ENCODE measurements at regions not wholly inside any gene's neighbourhood (a gene's known extent, or its start where the extent isn't known, plus 50 kb on each side); places are given as distances from the start of the nearest gene placed in this dataset.

- Histone ChIP-seq H3K4me3 (replicated peaks in 1 of 3; ENCODE audit: insufficient read depth in 1 of 3, low read depth in 1 of 3, low read length in 3 of 3) (no peak overlapping the region), H2AFZ (ENCODE audit: low read depth, low read length) (no peak overlapping the region), H3K9me1 (replicated peaks; ENCODE audit: control insufficient read depth, extremely low read depth, insufficient read depth, low read length) (no peaks in the 10 kb centered on the region), H3K27ac (ENCODE audit: insufficient read depth, low read depth, low read length) (no peak overlapping the region), H4K20me1 (replicated peaks; ENCODE audit: control insufficient read depth, extremely low read depth, insufficient read depth, low read length) (no peaks in the 10 kb centered on the region), H3K9ac (replicated peaks; ENCODE audit: extremely low read depth, insufficient read depth, low read length) (no peak overlapping the region), H3K27me3 (ENCODE audit: control insufficient read depth in 2 of 2, insufficient read depth in 2 of 2, low read length in 2 of 2) (no peaks in the 10 kb centered on the region), H3K4me2 (ENCODE audit: insufficient read depth, low read length) (no peak overlapping the region), H3K9me3 (replicated peaks; ENCODE audit: control insufficient read depth, insufficient read depth, low read length) (no peaks in the 10 kb centered on the region), H3K36me3 (ENCODE audit: control insufficient read depth in 2 of 2, extremely low read depth in 1 of 2, insufficient read depth in 2 of 2, low read length in 2 of 2) (no peaks in the 10 kb centered on the region), H3K4me1 (ENCODE audit: control insufficient read depth, extremely low read depth, insufficient read depth, low read length) (no peaks in the 10 kb centered on the region), H3K79me2 (ENCODE audit: control insufficient read depth, insufficient read depth, low read length) (no peaks in the 10 kb centered on the region)
- CTCF ChIA-PET = no interaction called here
- no peak for FAIRE-seq
- no peak for TF ChIP-seq JUN (IDR thresholded peaks at IDR 0.05; ENCODE audit: borderline replicate concordance, insufficient read depth, insufficient read length, low read depth)
- no peak for TF ChIP-seq GATA2 (IDR thresholded peaks at IDR 0.05; ENCODE audit: insufficient read depth, insufficient read length, low read depth, low read length)
- TF ChIP-seq POLR2AphosphoS5 (IDR thresholded peaks at IDR 0.05; ENCODE audit: insufficient read depth, low read depth, low read length) = no peak
- dilution Hi-C loops (cut with MboI; ENCODE audit: extremely low pct_ligation_motif_present, low sequenced_read_pairs) (no loop called here), intact Hi-C loops (cut with micrococcal nuclease) (no loop called here)
- BruUV-seq (replicated peaks) = no TSS peak
- no peak for DNase-seq (ENCODE audit: low read depth, low spot score)
- POLR2A ChIA-PET = no interaction called here
These were observed 160.9 kb downstream of the EDEM1 start for GRCh38 chr3:5348229-5348902.

- TF ChIP-seq MAX (IDR thresholded peaks at IDR 0.05; ENCODE audit: insufficient read depth, insufficient read length) (no peak), MYC (IDR thresholded peaks at IDR 0.05; ENCODE audit: low read depth, low read length) (no peak), POLR2AphosphoS5 (IDR thresholded peaks at IDR 0.05; ENCODE audit: insufficient read depth, low read depth, low read length) (no peak), GATA2 (IDR thresholded peaks at IDR 0.05; ENCODE audit: insufficient read depth, insufficient read length, low read depth, low read length) (no peak)
- H3K27me3 ChIP-seq (ENCODE audit: control insufficient read depth in 2 of 2, insufficient read depth in 2 of 2, low read length in 2 of 2) = no peaks in the 10 kb centered on the region
- intact Hi-C loops (cut with micrococcal nuclease) (no loop called here), dilution Hi-C loops (cut with MboI; ENCODE audit: extremely low pct_ligation_motif_present, low sequenced_read_pairs) (no loop called here)
- no peak overlapping the region for H3K4me2 ChIP-seq (ENCODE audit: insufficient read depth, low read length)
- H3K79me2 ChIP-seq (ENCODE audit: control insufficient read depth, insufficient read depth, low read length) = no peaks in the 10 kb centered on the region
- no peaks in the 10 kb centered on the region for H3K4me1 ChIP-seq (ENCODE audit: control insufficient read depth, extremely low read depth, insufficient read depth, low read length)
- H3K36me3 ChIP-seq (ENCODE audit: control insufficient read depth in 2 of 2, extremely low read depth in 1 of 2, insufficient read depth in 2 of 2, low read length in 2 of 2) = no peaks in the 10 kb centered on the region
- no peak overlapping the region for H3K27ac ChIP-seq (ENCODE audit: insufficient read depth, low read depth, low read length)
- no peaks in the 10 kb centered on the region for H3K9me3 ChIP-seq (replicated peaks; ENCODE audit: control insufficient read depth, insufficient read depth, low read length)
- no TSS peak for BruUV-seq (replicated peaks)
- FAIRE-seq (no peak), DNase-seq (ENCODE audit: low read depth, low spot score) (no peak)
- CTCF ChIA-PET = no interaction called here
- POLR2A ChIA-PET = no interaction called here
- no peak overlapping the region for H3K9ac ChIP-seq (replicated peaks; ENCODE audit: extremely low read depth, insufficient read depth, low read length)
- H3K9me1 ChIP-seq (replicated peaks; ENCODE audit: control insufficient read depth, extremely low read depth, insufficient read depth, low read length) = no peaks in the 10 kb centered on the region
- no peak overlapping the region for H3K4me3 ChIP-seq (replicated peaks in 1 of 3; ENCODE audit: insufficient read depth in 1 of 3, low read depth in 1 of 3, low read length in 3 of 3)
- no peak overlapping the region for H2AFZ ChIP-seq (ENCODE audit: low read depth, low read length)
- no peaks in the 10 kb centered on the region for H4K20me1 ChIP-seq (replicated peaks; ENCODE audit: control insufficient read depth, extremely low read depth, insufficient read depth, low read length)
These were observed 161.8 kb downstream of the EDEM1 start for GRCh38 chr3:5349343-5349742.

Measured in endothelial cell of umbilical vein (primary cell).